ENCODE measurements at regions not wholly inside any gene's neighbourhood (a gene's known extent, or its start where the extent isn't known, plus 50 kb on each side); places are given as distances from the start of the nearest gene placed in this dataset.
"Not testable (repeated sequence)": the region's sequence is repeated elsewhere in the genome, so short reads cannot be mapped to it uniquely, and the experiment has no call there.

DNA sequence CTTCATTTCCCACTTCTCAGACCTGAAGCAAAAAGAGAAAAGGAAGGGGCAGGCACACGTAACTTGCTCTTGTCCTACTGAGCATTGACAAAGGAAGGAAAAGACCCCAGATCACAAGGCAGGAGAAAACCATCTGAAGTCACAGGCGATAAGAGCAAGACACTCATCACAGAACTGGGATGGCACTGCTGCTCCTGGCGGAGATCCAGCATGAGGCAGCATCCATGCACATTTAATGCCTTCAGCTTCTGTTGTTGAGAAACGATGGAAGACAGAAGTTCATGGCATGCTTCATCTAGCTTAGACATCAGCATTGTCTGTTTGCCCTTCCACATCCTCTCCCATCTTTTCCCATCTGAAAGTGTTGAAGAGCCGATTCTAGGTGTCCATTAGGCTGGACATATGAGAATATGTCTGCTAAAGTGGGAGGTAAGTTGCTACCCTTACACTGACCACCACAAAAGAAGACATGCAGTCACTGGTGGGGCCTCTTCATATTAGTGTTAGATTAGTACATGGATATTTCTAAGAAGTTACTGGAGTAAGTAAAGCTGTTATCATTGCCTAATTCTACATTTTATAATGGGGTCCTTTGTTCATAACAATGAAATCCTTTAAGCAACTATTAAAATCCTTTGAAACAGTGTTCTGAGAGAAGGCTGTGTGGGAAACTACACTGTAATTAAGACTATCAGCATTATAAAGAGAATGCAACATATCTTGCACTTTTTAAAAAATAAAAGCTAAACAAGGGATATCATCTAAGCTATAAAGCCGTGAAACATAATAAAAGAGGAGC lies 618.5 kb downstream of the C6orf118 start:
- no peak for FAIRE-seq

DNA sequence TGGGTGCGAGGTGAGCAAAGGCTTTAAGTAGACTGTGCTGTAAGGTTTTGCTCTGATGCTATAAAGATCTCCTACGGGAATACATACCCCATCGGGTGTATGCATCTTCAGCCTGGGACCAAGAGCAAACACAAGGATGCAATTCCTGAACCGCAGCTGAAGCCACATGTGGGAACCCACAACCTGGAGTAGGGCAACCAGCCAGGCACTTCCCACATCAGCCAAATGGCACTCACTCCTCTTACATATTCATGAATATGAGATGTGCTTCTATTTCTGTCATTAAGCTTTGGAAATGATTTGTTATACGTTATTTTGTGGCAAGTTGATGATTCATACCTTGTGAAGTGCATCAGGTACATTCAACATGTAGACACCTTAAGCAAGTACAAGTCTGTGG lies 619.2 kb downstream of the C6orf118 start:
- no peak for FAIRE-seq

DNA sequence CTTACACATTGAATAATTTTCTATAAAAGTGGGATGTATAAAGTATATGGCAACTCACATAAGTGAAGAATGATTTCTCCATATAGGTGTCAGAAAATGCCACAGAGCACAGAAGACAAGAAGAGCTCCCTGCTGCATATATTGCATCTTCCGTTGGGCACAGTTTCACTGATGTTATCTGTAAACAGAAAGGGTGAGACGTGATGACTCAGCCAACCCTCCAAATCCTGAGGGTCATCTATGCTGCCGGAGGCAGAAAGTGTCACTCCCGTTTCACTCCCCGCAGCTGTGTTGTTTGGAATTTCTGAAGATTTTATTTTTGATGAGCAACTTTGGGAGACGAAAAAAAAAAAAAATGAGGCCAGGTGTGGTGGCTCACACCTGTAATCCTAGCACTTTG lies 644.1 kb downstream of the C6orf118 start:
- no peak for FAIRE-seq

DNA sequence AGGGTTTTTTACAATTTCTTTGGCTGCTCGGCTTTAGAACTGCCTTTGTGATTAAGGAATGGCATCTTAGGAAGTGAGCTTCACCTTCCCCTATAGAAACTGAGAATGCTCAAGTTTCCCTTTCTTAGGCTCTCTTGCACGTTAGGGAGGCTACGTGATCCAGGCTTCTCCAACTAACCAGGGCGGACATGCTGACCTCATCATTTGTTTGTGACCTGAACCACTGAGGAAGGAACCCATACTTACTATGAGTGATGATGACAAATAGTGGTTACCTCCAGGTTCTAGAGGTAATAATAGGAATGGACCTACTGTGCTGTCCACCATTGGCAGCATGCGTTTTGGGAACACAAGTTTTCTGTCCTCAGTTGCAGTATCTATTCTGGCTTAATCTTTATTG lies 645.8 kb downstream of the C6orf118 start:
- no peak for FAIRE-seq

DNA sequence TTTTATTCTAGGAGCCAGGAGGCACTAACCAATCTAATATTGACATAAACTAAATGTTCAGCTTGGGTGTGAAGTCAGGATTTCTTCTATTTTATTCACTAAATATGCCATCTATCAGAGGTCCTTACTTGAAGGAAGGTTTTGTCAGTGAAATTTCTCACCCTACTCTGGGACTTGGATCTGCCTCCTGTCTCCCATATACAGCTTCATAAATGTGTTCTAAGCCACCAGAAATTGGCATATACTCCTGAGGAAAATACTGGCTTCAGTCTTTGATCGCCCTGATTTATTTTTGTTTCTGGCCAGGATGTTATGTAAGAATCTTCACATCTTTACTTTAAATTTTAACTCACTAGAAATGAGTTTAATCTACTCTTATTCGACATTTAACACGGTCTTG lies 647.7 kb downstream of the C6orf118 start:
- FAIRE-seq: no peak

DNA sequence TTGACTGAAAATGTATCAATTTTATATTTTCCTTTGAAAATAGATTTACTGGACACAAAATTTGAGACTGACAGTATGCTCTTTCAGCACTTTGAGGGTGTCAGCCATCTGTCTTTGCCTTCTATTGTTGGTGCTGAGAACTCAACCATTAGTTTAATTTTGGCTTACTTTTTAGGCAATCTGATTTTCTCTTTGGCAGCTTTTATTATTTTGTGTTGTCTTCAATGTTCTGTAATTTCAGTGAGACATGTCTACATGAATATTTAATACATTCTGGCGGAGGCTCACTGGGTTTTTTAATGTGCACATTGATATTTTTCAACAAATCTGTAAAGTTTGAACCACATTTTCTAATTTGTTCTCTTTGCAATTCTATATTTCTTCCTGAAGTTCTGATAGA lies 648.6 kb downstream of the C6orf118 start:
- FAIRE-seq: no peak

DNA sequence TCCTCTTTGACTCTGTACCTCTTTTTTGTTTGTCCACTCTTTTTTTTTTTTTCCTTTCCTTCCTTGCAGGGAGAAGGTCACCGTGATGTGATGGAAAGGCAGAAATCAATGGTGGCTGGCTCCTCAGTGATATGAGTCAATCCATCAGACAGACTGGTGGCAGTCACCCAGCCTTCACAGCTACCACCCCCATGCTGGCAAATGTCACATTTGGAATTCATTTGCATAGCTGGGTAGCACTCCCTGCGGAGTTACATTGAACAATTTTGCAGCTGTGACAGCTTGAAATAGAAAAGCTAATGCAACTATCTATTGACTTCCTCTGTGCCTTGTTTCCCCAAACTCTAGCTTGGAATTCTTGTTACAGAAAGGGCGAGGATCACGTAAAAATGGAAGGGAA lies 668.4 kb downstream of the C6orf118 start:
- no peak for FAIRE-seq

DNA sequence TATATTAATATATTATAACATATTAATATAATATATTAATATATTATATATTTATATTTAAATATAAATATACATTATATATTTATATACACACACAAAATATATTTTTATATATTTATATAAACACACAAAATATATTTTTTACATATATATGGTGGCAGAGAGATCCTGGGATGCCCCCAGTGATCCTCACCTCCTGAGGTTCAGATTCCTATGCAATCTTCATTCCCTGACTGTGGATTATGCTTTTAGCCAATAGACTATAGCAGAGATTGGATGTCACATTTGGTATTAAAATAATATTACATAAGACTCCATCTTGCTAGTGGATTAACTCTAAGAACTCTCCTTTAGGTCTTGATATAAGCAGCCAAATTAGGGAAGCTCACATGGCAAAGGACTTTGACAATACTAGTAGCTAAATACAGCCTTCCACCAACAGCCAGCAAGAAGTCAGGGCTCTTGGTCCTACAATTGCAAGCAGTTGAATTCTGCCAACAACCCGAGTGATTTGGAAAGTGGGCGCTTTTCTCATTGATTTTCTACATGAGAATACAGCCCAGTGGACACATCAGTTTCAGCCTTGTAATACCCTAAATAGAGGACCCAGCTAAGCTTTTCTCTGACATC lies 681.0 kb downstream of the C6orf118 start:
- no peak for FAIRE-seq

DNA sequence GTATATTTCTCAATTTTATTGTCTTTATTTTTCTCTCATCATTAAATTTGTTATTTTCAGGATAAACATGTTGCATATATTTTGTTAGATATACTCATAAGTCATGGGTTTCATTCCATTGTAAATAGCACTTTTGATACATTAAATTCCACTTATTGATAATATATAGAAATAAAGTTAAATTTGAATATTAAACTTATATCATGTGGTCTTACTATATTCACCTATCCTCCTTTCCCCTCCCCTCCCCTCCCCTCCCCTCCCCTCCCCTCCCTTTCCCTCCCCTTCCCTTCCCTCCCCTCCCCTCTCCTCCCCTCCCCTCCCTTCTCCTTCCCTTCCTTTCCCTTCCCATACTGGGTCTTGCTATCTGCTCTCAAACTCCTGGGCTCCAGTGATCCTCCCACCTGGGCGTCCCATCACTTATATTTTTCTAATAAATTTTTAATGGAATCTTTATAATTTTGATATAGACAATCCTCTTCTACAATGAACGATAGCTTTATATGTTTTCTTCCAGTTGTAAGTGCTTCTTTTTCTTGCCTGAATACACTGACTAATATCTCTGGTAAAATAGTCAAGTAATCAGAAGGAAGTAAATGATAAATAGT lies 692.4 kb downstream of the C6orf118 start:
- FAIRE-seq: no peak

DNA sequence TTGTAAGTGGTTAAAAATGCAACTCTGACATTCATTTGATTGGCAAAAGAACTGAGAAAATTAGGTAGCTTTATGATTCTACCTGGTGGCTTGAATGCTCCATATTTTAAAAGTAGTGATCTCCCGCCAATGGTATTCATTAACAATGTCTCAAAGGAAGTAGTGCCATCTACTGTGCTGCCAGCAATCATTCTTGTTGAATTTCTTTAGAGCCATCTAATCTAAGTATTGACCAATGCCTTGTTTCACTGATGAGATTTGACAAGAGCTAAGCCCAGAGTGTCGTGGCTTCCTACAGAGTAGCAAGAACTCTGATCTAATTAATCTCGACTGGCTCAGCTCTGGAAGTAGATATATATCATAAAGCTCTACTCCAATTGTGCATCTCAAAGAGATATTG lies 696.7 kb downstream of the C6orf118 start:
- FAIRE-seq: no peak

DNA sequence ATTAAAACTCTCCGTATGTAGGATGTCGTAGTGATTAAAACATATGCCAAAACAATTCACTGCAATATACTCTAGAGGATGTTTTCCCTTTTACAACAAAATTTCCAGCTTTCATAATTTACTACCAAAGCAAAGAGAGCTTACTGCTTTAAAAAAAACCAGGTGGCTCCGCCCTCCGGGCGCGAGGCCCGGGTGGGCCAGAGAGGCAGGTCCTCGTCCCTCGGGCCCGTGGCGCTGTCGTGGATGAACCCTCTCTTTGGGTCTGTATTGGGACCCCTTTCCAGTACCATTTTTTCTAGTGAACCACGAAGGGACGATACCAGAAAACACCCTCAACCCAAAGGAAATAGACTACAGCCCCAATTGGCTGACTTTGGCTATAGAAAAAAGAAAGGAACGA lies 698.5 kb downstream of the C6orf118 start:
- FAIRE-seq: peak; percentile 72

DNA sequence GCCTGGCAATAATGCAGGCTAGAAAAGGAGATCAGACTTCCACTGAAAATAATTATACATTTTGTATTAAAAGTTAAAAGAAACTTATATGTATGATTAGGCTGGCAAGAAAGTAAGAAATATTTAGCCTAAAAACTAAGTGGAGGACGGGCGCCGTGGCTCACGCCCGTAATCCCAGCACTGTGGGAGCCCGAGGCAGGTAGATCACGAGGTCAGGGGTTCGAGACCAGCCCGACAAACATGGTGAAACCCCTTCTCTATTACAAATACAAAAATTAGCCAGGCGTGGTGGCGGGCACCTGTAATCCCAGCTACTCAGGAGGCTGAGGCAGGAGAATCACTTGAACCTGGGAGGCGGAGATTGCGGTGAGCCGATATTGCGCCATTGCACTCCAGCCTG lies 707.0 kb downstream of the C6orf118 start:
- FAIRE-seq: not testable (repeated sequence)

DNA sequence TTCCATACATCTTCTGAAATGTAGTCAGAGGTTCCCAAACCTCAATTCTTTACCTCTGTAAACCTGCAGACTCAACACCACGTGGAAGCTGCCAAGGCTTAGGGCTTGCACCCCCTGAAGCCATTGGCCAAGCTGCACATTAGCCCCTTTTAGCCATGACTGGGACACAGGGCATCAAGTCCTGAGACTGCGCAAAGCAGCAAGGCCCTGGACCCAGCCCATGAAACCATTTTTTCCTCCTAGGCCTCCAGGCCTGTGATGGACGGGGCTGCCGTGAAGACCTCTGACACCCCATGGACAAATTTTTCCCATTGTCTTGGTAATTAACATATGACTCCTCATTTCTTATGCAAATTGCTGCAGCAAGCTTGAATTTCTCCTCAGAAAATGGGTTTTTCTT lies 727.8 kb downstream of the C6orf118 start:
- FAIRE-seq: no peak

DNA sequence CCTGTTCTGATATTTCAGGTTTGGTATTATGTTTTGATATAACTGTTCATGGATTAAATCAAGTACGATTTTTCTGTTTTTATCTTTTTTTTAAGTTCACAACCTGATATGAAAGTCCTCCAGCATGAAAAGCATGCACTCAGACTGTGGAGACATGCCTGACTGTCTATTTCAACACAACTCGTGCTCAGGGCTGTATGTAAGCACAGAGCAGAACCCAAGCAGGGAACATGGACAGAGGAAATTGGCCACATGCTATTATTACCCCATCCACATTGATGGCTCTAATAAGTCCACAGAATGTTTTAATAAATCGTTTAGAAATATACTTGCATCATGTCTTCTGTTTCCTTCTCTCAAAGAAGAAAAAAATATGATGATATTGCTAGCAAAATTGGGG lies 730.4 kb downstream of the C6orf118 start:
- FAIRE-seq: no peak

DNA sequence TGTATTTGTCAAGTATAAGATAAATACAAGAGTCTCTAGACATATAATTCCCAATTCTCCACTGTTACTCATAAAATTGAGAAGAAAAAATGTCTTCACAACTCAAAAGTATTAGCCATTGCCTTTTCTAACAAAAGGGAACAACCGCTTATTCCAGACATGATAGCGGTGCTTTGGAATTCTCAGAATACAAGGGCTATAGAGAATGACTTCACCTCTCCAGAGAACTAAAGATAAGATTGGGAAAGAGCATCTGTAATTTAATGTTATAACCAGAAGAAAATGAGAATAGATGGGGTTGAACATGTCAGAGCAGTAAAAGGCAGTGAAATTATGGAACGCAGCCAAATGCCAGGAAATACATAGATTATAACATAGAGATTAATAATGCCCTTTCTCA lies 730.8 kb downstream of the C6orf118 start:
- no peak for FAIRE-seq

DNA sequence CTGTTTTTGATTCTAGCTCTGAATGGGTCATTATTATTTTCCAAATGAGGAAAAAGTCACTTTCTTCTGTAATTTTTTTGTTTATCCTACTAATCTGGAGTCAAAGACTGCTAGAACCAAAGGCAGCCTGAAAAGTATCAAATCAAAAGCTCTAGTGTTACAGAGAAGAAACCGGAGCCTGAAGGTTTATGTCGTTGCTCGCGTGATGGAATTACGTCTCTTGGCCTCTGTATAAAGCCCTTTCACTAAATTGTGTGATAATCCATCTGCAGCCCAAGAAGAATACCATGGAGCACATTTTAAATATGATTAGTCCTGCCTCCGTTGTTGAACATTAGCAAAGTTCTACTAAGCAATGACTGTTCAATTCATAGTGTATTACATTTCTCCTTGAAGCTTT lies 738.6 kb downstream of the C6orf118 start:
- no peak for FAIRE-seq

DNA sequence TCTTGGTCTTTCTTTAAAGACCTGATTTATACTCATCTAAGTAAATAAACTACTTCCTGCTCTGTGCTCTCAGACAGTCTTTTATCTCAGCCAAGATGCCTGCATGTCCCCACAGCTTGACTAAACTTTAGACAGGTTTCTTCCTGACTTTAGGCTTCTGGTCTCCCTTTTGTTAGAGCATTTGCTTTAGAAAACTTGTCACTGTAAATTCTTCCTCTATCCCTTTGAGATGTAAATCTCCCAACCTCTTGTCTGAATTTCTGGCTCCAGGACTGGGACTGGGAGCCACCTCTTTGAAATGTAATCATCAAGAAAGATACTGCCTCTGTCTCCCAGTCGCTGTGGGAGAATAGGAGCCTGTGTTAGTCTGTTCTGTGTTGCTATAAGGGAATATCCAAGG lies 739.9 kb downstream of the C6orf118 start:
- no peak for FAIRE-seq

DNA sequence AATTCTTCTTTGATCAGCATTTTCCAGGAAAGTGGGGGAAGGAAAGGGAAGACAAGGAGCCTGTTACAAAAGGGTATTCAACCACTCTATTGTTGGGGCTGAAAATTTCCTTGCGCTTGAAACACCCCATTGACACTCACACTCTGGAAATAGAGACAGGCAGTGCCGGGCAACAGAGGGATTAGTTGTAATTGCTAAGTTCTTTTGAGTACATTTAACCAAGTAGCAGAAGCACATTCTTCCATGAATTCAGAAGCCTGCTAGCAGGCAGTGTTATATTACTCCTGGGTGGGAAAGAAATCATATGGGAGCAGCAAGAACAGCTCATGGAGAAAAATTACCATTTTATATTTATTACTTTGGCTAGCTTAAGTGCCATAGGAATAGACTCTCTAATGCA lies 745.5 kb downstream of the C6orf118 start:
- FAIRE-seq: no peak

DNA sequence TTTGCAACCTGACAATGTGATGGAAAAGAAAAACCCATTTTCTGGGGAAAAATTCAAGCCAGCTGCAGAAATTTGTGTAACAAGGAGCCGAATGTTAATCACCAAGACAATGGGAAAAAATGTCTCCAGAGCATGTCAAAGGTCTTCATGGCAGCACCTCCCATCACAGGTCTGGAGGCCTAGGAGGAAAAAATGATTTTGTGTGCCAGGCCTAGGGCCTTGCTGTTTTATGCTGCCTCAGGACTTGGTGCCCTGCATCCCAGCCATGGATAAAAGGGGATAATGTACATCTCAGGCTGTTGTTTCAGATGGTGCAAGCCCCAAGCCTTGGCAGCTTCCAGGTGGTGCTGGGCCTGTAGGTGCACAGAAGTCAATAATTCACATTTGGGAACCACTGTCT lies 747.7 kb downstream of the C6orf118 start:
- no peak for FAIRE-seq

DNA sequence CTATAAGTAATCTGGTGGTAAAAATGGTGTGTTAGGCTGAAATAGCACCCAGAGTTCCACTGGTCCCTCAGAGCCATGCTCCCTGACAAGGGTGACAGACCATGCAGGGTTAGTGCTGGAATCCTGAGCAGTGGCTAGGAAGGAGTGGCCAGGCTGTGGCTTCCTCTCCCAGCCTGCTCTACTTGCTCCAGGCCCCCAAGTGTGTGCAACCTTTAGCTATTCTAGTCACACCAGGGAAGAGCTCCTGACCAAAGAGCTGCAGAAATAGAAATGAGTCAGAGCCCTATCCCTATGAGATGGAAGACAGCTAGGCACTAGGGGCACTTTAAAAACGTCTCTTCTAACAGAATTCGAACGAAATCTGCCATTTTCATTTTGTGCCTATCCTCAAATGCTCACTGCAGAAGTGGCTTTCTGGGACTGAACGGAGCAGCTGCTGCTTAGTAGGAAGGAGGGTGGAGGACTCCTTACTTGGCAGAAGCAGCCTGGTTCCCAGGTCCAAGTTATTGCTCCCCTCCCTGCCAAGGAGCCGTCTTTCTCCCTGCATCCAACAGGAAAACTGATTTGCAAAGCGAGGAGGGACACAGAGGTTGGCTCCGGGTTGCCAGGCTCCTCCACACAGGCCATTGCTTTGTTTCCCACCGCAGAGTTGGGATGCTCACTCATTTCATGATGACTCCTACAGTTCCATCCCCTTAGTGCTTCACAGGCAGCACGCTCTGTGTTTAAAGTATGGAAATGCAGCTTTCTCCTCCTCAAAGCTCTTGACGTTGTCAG lies 754.5 kb downstream of the C6orf118 start:
- no peak for FAIRE-seq

DNA sequence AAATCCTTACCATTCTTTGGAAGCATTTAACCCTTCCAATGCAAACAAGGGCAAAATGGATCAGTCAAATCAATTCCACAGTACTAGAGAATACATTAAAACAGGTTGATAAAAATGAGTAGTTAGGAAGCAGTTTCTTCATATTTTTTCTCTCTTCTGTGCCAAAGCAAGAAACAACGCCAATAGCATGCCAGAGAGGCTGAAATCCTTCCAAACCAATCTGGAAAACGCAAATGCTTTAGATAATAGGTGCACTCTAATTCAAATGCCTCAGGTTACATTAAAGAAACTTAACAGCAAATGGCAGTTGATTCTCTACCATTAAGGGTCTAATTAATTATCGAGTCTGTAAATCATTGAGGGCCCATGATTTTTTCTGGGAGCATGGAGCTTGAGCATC lies 755.2 kb downstream of the C6orf118 start:
- FAIRE-seq: no peak

DNA sequence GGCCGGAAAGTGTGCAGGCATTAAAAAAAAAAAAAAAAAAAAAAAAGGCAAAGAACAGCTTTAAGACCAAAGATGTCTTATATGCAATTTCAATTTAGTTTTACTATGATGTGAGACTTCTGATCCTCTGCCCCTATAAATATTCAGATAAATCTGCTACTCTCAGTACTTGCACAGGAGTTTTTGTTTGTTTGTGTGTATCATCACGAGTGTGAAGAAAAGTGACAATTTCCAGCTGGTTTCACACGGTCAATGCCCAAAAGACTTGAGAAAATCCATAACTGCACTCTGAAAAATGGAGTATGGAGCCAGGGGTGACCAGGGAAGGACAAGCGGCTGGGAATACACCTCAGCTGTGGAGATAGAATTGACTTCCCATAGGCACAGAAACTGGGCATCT lies 757.7 kb downstream of the C6orf118 start:
- FAIRE-seq: no peak

DNA sequence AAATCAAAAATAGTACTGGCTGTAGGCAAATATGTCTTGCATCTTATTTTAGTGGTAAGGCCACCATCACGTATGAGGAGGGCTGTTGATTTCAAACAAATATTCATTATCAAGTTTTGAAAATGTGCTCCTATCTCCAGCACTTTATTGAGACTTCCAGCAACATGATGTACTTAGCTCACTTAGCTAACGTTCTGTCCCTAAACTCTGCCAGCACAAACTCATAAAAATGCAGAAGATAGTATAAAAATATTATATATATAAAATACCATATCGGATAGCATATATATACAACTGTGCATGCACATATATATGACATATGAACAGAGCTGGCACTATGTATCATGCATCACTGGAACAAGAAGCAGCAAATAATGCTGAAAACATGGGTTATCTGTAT lies 762.3 kb downstream of the C6orf118 start:
- FAIRE-seq: no peak

DNA sequence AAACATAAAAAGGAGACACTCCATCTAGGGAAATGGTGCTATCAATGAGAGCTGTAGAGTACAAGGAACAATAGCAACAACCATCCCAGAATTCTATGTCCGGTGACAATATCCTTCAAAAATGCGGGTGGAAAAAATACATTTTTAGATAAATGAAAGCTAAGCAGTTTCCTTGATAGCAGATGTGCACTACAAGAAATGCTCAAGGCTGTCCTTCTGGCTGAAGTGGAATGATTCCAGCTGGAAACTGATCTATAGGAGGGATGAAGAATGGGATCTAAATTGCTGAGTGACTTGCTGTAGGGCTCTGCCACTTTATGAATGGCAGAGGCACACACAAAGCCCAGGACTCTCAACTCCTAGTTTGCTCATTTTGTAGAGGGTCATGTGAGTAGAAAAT lies 763.1 kb downstream of the C6orf118 start:
- FAIRE-seq: no peak

Data from G401.6 (cell line).